ENCODE measurements at regions not wholly inside any gene's neighbourhood (a gene's known extent, or its start where the extent isn't known, plus 50 kb on each side); places are given as distances from the start of the nearest gene placed in this dataset.

- Histone ChIP-seq H3K79me2 (ENCODE audit: insufficient read depth, low read length) (no peaks in the 10 kb centered on the region), H3K9me3 (replicated peaks in 1 of 2; ENCODE audit: control insufficient read depth in 1 of 2, insufficient read depth in 1 of 2, low read length in 2 of 2) (peaks cover 12 to 20% of the 10 kb centered on the region in 2 donors), H2AFZ (ENCODE audit: insufficient read depth, low read depth, low read length, poor library complexity, severe bottlenecking) (no peak overlapping the region), H3K27me3 (ENCODE audit: control insufficient read depth in 2 of 2, insufficient read depth in 2 of 2, low read length in 2 of 2) (no peaks in the 10 kb centered on the region), H4K20me1 (ENCODE audit: insufficient read depth, low read length) (no peaks in the 10 kb centered on the region), H3K36me3 (replicated peaks in 1 of 2; ENCODE audit: control insufficient read depth in 1 of 2, insufficient read depth in 2 of 2, low read length in 2 of 2) (no peaks in the 10 kb centered on the region), H3K9ac (ENCODE audit: insufficient read depth, low read length, poor library complexity, severe bottlenecking) (no peak overlapping the region), H3K4me1 (ENCODE audit: control insufficient read depth in 1 of 2, insufficient read depth in 2 of 2, low read length in 2 of 2) (no peaks in the 10 kb centered on the region), H3K4me2 (replicated peaks; ENCODE audit: extremely low read depth, low read length, poor library complexity, severe bottlenecking) (no peak overlapping the region), H3K4me3 (replicated peaks in 1 of 3; ENCODE audit: low read depth in 2 of 3, low read length in 3 of 3) (no peak overlapping the region), H3K27ac (ENCODE audit: low read depth in 1 of 2, low read length in 2 of 2) (no peak overlapping the region)
- H3K4me1 Mint-ChIP-seq = no peaks in the 10 kb centered on the region
- H3K4me3 Mint-ChIP-seq = no peak overlapping the region
- H3K27me3 Mint-ChIP-seq (ENCODE audit: low read depth in 3 of 3) = peaks cover 0 to 1% (median 0%) of the 10 kb centered on the region in 3 donors
- no peak for TF ChIP-seq CTCF (IDR thresholded peaks at IDR 0.05)
- peaks cover 9 to 29% (median 15%) of the 10 kb centered on the region in 7 donors for H3K9me3 Mint-ChIP-seq
- no peak for DNase-seq
- no peak overlapping the region for H3K27ac Mint-ChIP-seq
- WGBS (ENCODE audit: insufficient coverage) = 38% methylated on average over 4 of the region's 5 CpGs
- intact Hi-C loops (cut with micrococcal nuclease) = no loop called here
- H3K36me3 Mint-ChIP-seq = no peaks in the 10 kb centered on the region
These were observed 117.7 kb upstream of the ELAC2 start for GRCh38 chr17:13135506-13135905.

- Mint-ChIP-seq H3K27me3 (ENCODE audit: low read depth in 3 of 3) (peaks cover 0 to 1% (median 0%) of the 10 kb centered on the region in 3 donors), H3K27ac (no peak overlapping the region), H3K4me1 (no peaks in the 10 kb centered on the region), H3K4me3 (no peak overlapping the region), H3K36me3 (no peaks in the 10 kb centered on the region), H3K9me3 (peaks cover 5 to 21% (median 8%) of the 10 kb centered on the region in 7 donors)
- H3K27me3 ChIP-seq (ENCODE audit: control insufficient read depth in 2 of 2, insufficient read depth in 2 of 2, low read length in 2 of 2) = no peaks in the 10 kb centered on the region
- H3K9ac ChIP-seq (ENCODE audit: insufficient read depth, low read length, poor library complexity, severe bottlenecking) = no peak overlapping the region
- H3K27ac ChIP-seq (ENCODE audit: low read depth in 1 of 2, low read length in 2 of 2) = no peak overlapping the region
- no peaks in the 10 kb centered on the region for H3K4me1 ChIP-seq (ENCODE audit: control insufficient read depth in 1 of 2, insufficient read depth in 2 of 2, low read length in 2 of 2)
- no peak for TF ChIP-seq CTCF (IDR thresholded peaks at IDR 0.05)
- H3K36me3 ChIP-seq (replicated peaks in 1 of 2; ENCODE audit: control insufficient read depth in 1 of 2, insufficient read depth in 2 of 2, low read length in 2 of 2) = no peaks in the 10 kb centered on the region
- H3K79me2 ChIP-seq (ENCODE audit: insufficient read depth, low read length) = no peaks in the 10 kb centered on the region
- no peaks in the 10 kb centered on the region for H4K20me1 ChIP-seq (ENCODE audit: insufficient read depth, low read length)
- intact Hi-C loops (cut with micrococcal nuclease) = no loop called here
- H3K4me2 ChIP-seq (replicated peaks; ENCODE audit: extremely low read depth, low read length, poor library complexity, severe bottlenecking) = no peak overlapping the region
- H3K4me3 ChIP-seq (replicated peaks in 1 of 3; ENCODE audit: low read depth in 2 of 3, low read length in 3 of 3) = no peak overlapping the region
- 17% methylated on average over 1 of the region's 1 CpG for WGBS (ENCODE audit: insufficient coverage)
- DNase-seq = no peak
- no peak overlapping the region for H2AFZ ChIP-seq (ENCODE audit: insufficient read depth, low read depth, low read length, poor library complexity, severe bottlenecking)
- peaks cover 10 to 16% of the 10 kb centered on the region in 2 donors for H3K9me3 ChIP-seq (replicated peaks in 1 of 2; ENCODE audit: control insufficient read depth in 1 of 2, insufficient read depth in 1 of 2, low read length in 2 of 2)
These were observed 116.2 kb upstream of the ELAC2 start for GRCh38 chr17:13134076-13134475.

Data from CD14-positive monocyte (primary cell).